ENCODE measurements at regions not wholly inside any gene's neighbourhood (a gene's known extent, or its start where the extent isn't known, plus 50 kb on each side); places are given as distances from the start of the nearest gene placed in this dataset.

- H3K4me1 Mint-ChIP-seq = peaks cover 3% of the 10 kb centered on the region
- no peak overlapping the region for H3K4me3 Mint-ChIP-seq
- H3K27ac Mint-ChIP-seq = no peak overlapping the region
- H3K36me3 Mint-ChIP-seq (ENCODE audit: low read depth) = no peaks in the 10 kb centered on the region
- H3K9me3 ChIP-seq (ENCODE audit: control insufficient read depth, low read length, poor library complexity, severe bottlenecking) = no peaks in the 10 kb centered on the region
- peaks cover 4% of the 10 kb centered on the region for H3K27me3 Mint-ChIP-seq
- DNase-seq = no peak
- ATAC-seq = no peak
Measured at GRCh38 chr6:139846538-139847456, 472.3 kb upstream of the CITED2 start.

- Mint-ChIP-seq H3K4me3 (no peak overlapping the region), H3K27ac (no peak overlapping the region)
Measured at GRCh38 chr6:139844907-139845306, 470.5 kb upstream of the CITED2 start.

DNA sequence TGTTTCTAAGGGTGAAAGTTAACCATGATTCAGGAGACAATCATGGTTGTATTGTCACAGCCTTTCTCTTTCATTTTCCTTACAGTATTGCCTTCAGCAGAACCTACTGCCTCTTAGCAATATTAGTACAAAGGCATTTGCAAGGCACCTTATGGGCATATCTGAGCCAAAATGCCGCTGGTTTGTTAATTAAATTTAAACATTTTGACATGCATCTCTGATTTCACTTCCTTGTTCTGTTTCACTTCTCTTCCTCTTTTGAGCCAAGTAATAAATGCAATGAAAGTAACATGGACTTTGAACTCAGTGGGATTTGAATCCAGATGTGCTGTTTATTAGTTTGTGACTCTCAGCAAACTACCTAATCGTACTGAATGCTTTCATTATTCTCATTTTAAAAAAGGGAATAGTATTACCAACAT, 467.4 kb upstream of the CITED2 start:
- Mint-ChIP-seq H3K4me1 (peaks cover 3% of the 10 kb centered on the region), H3K4me3 (no peak overlapping the region), H3K27ac (no peak overlapping the region), H3K36me3 (ENCODE audit: low read depth) (no peaks in the 10 kb centered on the region), H3K27me3 (peaks cover 5% of the 10 kb centered on the region)
- H3K9me3 ChIP-seq (ENCODE audit: control insufficient read depth, low read length, poor library complexity, severe bottlenecking) = no peaks in the 10 kb centered on the region
- DNase-seq (no peak), ATAC-seq (no peak)

More at GRCh38 chr6:139844907-139845306, 470.5 kb upstream of the CITED2 start:
- H3K9me3 ChIP-seq (ENCODE audit: control insufficient read depth, low read length, poor library complexity, severe bottlenecking) = no peaks in the 10 kb centered on the region
- H3K27me3 Mint-ChIP-seq = peaks cover 5% of the 10 kb centered on the region
- no peak for ATAC-seq
- DNase-seq = no peak
- no peaks in the 10 kb centered on the region for H3K36me3 Mint-ChIP-seq (ENCODE audit: low read depth)
- H3K4me1 Mint-ChIP-seq = peaks cover 3% of the 10 kb centered on the region

- peaks cover 5% of the 10 kb centered on the region for H3K27me3 Mint-ChIP-seq
- peaks cover 3% of the 10 kb centered on the region for H3K4me1 Mint-ChIP-seq
- no peak overlapping the region for H3K4me3 Mint-ChIP-seq
- H3K27ac Mint-ChIP-seq = no peak overlapping the region
- ATAC-seq = no peak
- no peak for DNase-seq
- no peaks in the 10 kb centered on the region for H3K36me3 Mint-ChIP-seq (ENCODE audit: low read depth)
- H3K9me3 ChIP-seq (ENCODE audit: control insufficient read depth, low read length, poor library complexity, severe bottlenecking) = no peaks in the 10 kb centered on the region
Measured at GRCh38 chr6:139839506-139840156, 465.2 kb upstream of the CITED2 start.

GRCh38 chr6:139834232-139834631, 459.8 kb upstream of the CITED2 start:
- no peak for ATAC-seq
- H3K36me3 Mint-ChIP-seq (ENCODE audit: low read depth) = peaks cover 4% of the 10 kb centered on the region
- peaks cover 26% of the 10 kb centered on the region for H3K27me3 Mint-ChIP-seq
- DNase-seq = no peak
- no peaks in the 10 kb centered on the region for H3K4me1 Mint-ChIP-seq
- H3K27ac Mint-ChIP-seq = no peak overlapping the region
- no peak overlapping the region for H3K4me3 Mint-ChIP-seq
- H3K9me3 ChIP-seq (ENCODE audit: control insufficient read depth, low read length, poor library complexity, severe bottlenecking) = no peaks in the 10 kb centered on the region

GRCh38 chr6:139833592-139833991, 459.1 kb upstream of the CITED2 start:
- H3K27ac Mint-ChIP-seq = no peak overlapping the region
- ATAC-seq = no peak
- peaks cover 30% of the 10 kb centered on the region for H3K27me3 Mint-ChIP-seq
- H3K36me3 Mint-ChIP-seq (ENCODE audit: low read depth) = peaks cover 4% of the 10 kb centered on the region
- no peaks in the 10 kb centered on the region for H3K4me1 Mint-ChIP-seq
- no peak overlapping the region for H3K4me3 Mint-ChIP-seq
- DNase-seq = no peak
- no peaks in the 10 kb centered on the region for H3K9me3 ChIP-seq (ENCODE audit: control insufficient read depth, low read length, poor library complexity, severe bottlenecking)

- DNase-seq = no peak
- no peak overlapping the region for H3K4me3 Mint-ChIP-seq
- H3K36me3 Mint-ChIP-seq (ENCODE audit: low read depth) = peaks cover 4% of the 10 kb centered on the region
- no peak overlapping the region for H3K27ac Mint-ChIP-seq
- no peaks in the 10 kb centered on the region for H3K9me3 ChIP-seq (ENCODE audit: control insufficient read depth, low read length, poor library complexity, severe bottlenecking)
- H3K27me3 Mint-ChIP-seq = peaks cover 32% of the 10 kb centered on the region
- ATAC-seq = no peak
- no peaks in the 10 kb centered on the region for H3K4me1 Mint-ChIP-seq
Measured at GRCh38 chr6:139832493-139833305, 458.3 kb upstream of the CITED2 start.

- H3K4me3 Mint-ChIP-seq = no peak overlapping the region
- peaks cover 4% of the 10 kb centered on the region for H3K36me3 Mint-ChIP-seq (ENCODE audit: low read depth)
- no peaks in the 10 kb centered on the region for H3K9me3 ChIP-seq (ENCODE audit: control insufficient read depth, low read length, poor library complexity, severe bottlenecking)
- H3K27me3 Mint-ChIP-seq = peaks cover 41% of the 10 kb centered on the region
- H3K27ac Mint-ChIP-seq = no peak overlapping the region
- no peak for ATAC-seq
- DNase-seq = no peak
- no peaks in the 10 kb centered on the region for H3K4me1 Mint-ChIP-seq
Measured at GRCh38 chr6:139829576-139829975, 455.1 kb upstream of the CITED2 start.

- Mint-ChIP-seq H3K27me3 (peaks cover 41% of the 10 kb centered on the region), H3K36me3 (ENCODE audit: low read depth) (peaks cover 2% of the 10 kb centered on the region), H3K4me3 (no peak overlapping the region), H3K27ac (no peak overlapping the region), H3K4me1 (no peaks in the 10 kb centered on the region)
- H3K9me3 ChIP-seq (ENCODE audit: control insufficient read depth, low read length, poor library complexity, severe bottlenecking) = no peaks in the 10 kb centered on the region
- no peak for DNase-seq
- no peak for ATAC-seq
Measured at GRCh38 chr6:139828751-139829519, 454.5 kb upstream of the CITED2 start.

DNA sequence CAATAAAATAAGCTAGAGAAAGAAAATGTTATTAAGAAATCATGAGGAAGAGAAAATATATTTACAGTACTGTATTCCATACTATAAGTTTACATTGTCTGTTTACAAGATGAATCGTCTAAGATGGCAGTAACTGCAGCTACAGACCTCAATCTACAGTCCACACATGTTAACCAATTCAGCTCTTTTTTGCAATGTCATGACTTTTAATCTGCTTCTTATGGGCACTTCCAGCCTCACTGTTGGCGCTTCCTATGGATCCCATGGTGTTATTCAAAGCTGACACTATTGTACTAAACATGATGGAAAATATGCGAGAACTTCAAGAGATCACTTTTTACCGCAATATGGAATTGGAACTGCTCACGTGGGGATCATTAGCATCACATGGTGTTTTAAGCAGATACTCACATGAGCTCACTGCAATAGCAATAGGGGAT, 451.5 kb upstream of the CITED2 start:
- Mint-ChIP-seq H3K27ac (no peak overlapping the region), H3K36me3 (ENCODE audit: low read depth) (no peaks in the 10 kb centered on the region), H3K4me1 (peaks cover 1% of the 10 kb centered on the region), H3K4me3 (no peak overlapping the region), H3K27me3 (peaks cover 25% of the 10 kb centered on the region)
- ATAC-seq (no peak), DNase-seq (no peak)
- no peaks in the 10 kb centered on the region for H3K9me3 ChIP-seq (ENCODE audit: control insufficient read depth, low read length, poor library complexity, severe bottlenecking)

DNA sequence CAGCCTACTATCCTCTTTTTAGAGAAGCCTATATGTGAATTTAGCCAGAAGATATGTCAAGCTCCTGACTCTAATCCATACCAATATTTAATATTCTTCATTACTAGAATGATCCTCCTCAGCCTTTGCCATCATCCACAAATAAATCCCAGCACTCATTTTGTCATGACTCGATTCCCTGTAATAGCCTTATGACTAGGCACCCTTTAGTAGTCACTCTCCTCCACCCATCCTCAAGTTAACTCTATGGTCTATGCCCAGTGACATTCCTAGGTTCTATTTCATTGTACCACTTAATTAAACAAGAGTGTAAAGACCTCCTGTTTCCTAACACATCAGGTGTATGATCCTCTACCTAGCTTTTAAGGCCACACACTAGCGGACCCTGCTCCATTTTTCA, 450.4 kb upstream of the CITED2 start:
- peaks cover 25% of the 10 kb centered on the region for H3K27me3 Mint-ChIP-seq
- peaks cover 3% of the 10 kb centered on the region for H3K36me3 Mint-ChIP-seq (ENCODE audit: low read depth)
- ATAC-seq (no peak), DNase-seq (no peak)
- H3K9me3 ChIP-seq (ENCODE audit: control insufficient read depth, low read length, poor library complexity, severe bottlenecking) = no peaks in the 10 kb centered on the region
- H3K4me3 Mint-ChIP-seq = no peak overlapping the region
- H3K27ac Mint-ChIP-seq = no peak overlapping the region
- H3K4me1 Mint-ChIP-seq = peaks cover 4% of the 10 kb centered on the region

DNA sequence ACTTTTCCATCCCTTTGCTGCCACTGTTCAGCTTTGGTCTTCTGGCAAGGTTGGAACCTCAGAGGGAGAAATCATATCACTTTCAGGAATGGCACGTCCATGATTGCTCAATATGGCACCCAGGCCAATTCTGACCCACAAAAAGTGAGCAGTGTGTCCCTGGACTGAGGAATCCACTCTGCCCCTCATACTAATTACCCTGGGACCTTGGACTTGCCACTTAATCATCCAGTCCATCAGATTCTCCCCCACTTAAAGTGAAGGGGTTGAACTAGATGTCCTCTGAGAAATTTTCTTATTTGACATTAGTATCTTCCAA, 449.3 kb upstream of the CITED2 start:
- H3K9me3 ChIP-seq (ENCODE audit: control insufficient read depth, low read length, poor library complexity, severe bottlenecking) = no peaks in the 10 kb centered on the region
- Mint-ChIP-seq H3K4me1 (peaks cover 4% of the 10 kb centered on the region), H3K36me3 (ENCODE audit: low read depth) (peaks cover 3% of the 10 kb centered on the region), H3K27ac (no peak overlapping the region), H3K27me3 (peaks cover 23% of the 10 kb centered on the region), H3K4me3 (no peak overlapping the region)
- ATAC-seq (no peak), DNase-seq (no peak)

Data from T-helper 17 cell (primary cell).